K562 (cell line): ENCODE measurements at regions not wholly inside any gene's neighbourhood (a gene's known extent, or its start where the extent isn't known, plus 50 kb on each side); places are given as distances from the start of the nearest gene placed in this dataset.

Experiments
- BDP1 ChIP-seq: IDR thresholded peaks from 3 replicates; pipeline ENCODE4 v1.6.1; 2011; ENCODE audit not compliant: insufficient read length, insufficient read depth
- BRCA1 ChIP-seq, 2 experiments: fragments of 450-650 bp in 1 of 2; sonication (generic) in 1 of 2; formaldehyde crosslinking in 1 of 2; IDR thresholded peaks; 2 replicates each; pipeline versions ENCODE4 v1.5.0 to v1.6.1; 2017 to 2020; ENCODE audit warnings: mild to moderate bottlenecking in 1 of 2, missing genetic modification reagents in 1 of 2
- CC2D1A ChIP-seq: fragments of 450-650 bp; IDR thresholded peaks from 2 replicates; pipeline ENCODE4 v1.6.1; 2017; ENCODE audit warnings: mild to moderate bottlenecking
- ETV5 ChIP-seq: sonication (generic); formaldehyde crosslinking; IDR thresholded peaks from 2 replicates; pipeline ENCODE4 v1.4.0; 2020; ENCODE audit warnings: low read depth, mild to moderate bottlenecking, missing genetic modification reagents
- FIP1L1 ChIP-seq: fragments of 200-400 bp; formaldehyde crosslinking; IDR thresholded peaks from 2 replicates; pipeline ENCODE4 v1.6.1; 2018; ENCODE audit warnings: mild to moderate bottlenecking, low read depth, low read length; ENCODE audit not compliant: poor library complexity, severe bottlenecking
- KDM4B ChIP-seq, 2 experiments: fragments of 450-650 bp in 1 of 2; sonication (generic) in 1 of 2; IDR thresholded peaks; 2 replicates each; pipeline ENCODE4 v1.6.1; 2016 to 2017; ENCODE audit warnings: borderline replicate concordance in 2 of 2, antibody characterized with exemption in 1 of 2, low read depth in 1 of 2, mild to moderate bottlenecking in 1 of 2
- MIER1 ChIP-seq: fragments of 450-650 bp; IDR thresholded peaks from 2 replicates; pipeline ENCODE4 v1.6.1; 2016; ENCODE audit warnings: antibody characterized with exemption, mild to moderate bottlenecking, low read depth
- MYC ChIP-seq, 2 experiments: fragments of 250-450 bp in 1 of 2; sonication (Bioruptor Pico) in 1 of 2; IDR thresholded peaks; 2 replicates each; pipeline versions ENCODE4 v1.5.1 to v1.6.1; 2012 to 2021; ENCODE audit warnings: low read depth in 2 of 2, borderline replicate concordance in 1 of 2, improper control_type of control experiment in 1 of 2, low read length in 1 of 2, mild to moderate bottlenecking in 1 of 2, moderate library complexity in 1 of 2
- NFATC3 ChIP-seq: fragments of 450-650 bp; IDR thresholded peaks from 2 replicates; pipeline ENCODE4 v1.6.1; 2017; ENCODE audit warnings: mild to moderate bottlenecking
- RAD51 ChIP-seq: fragments of 450-650 bp; IDR thresholded peaks from 2 replicates; pipeline ENCODE4 v1.7.1; 2016; ENCODE audit warnings: low read depth, mild to moderate bottlenecking, borderline replicate concordance
- RB1 ChIP-seq: fragments of 450-650 bp; IDR thresholded peaks from 2 replicates; pipeline ENCODE4 v1.6.1; 2017; ENCODE audit warnings: low read depth, mild to moderate bottlenecking
- RFX1 ChIP-seq: fragments of 450-650 bp; IDR thresholded peaks from 2 replicates; pipeline ENCODE4 v1.6.1; 2016; ENCODE audit warnings: mild to moderate bottlenecking, moderate library complexity
- U2AF1 ChIP-seq: fragments of 200-400 bp; formaldehyde crosslinking; optimal IDR thresholded peaks from 2 replicates; pipeline ENCODE3; 2017; ENCODE audit warnings: mild to moderate bottlenecking, low read depth, low read length, moderate library complexity
- ZNF134 ChIP-seq: fragments of 250-450 bp; sonication (Bioruptor Pico); conservative IDR thresholded peaks from 2 replicates; pipeline ENCODE4 v1.4.0; 2020
- ZNF3 ChIP-seq: fragments of 250-450 bp; sonication (Bioruptor Pico); IDR thresholded peaks from 2 replicates; pipeline ENCODE4 v1.5.0; 2021; ENCODE audit warnings: mild to moderate bottlenecking, moderate library complexity
- TF ChIP-seq, protein P1 (sequence below): fragments of 250-450 bp; sonication (Bioruptor Pico); IDR thresholded peaks from 2 replicates; pipeline ENCODE4 v1.5.0; 2021; ENCODE audit warnings: mild to moderate bottlenecking, borderline replicate concordance
- TF ChIP-seq, protein P2 (sequence below): fragments of 250-450 bp; sonication (Bioruptor Pico); IDR thresholded peaks from 2 replicates; pipeline ENCODE4 v1.9.0; 2021; ENCODE audit warnings: mild to moderate bottlenecking
- TF ChIP-seq, protein P3 (sequence below): fragments of 450-650 bp; IDR thresholded peaks from 2 replicates; pipeline ENCODE4 v1.6.1; 2016
- TF ChIP-seq, protein P4 (sequence below): fragments of 250-450 bp; sonication (Bioruptor Pico); IDR thresholded peaks from 2 replicates; pipeline ENCODE4 v1.5.1; 2021; ENCODE audit warnings: mild to moderate bottlenecking
- TF ChIP-seq, protein P5 (sequence below): sonication (generic); formaldehyde crosslinking; IDR thresholded peaks from 2 replicates; pipeline ENCODE4 v1.8.0; 2022; ENCODE audit warnings: mild to moderate bottlenecking, missing genetic modification reagents

DNA sequence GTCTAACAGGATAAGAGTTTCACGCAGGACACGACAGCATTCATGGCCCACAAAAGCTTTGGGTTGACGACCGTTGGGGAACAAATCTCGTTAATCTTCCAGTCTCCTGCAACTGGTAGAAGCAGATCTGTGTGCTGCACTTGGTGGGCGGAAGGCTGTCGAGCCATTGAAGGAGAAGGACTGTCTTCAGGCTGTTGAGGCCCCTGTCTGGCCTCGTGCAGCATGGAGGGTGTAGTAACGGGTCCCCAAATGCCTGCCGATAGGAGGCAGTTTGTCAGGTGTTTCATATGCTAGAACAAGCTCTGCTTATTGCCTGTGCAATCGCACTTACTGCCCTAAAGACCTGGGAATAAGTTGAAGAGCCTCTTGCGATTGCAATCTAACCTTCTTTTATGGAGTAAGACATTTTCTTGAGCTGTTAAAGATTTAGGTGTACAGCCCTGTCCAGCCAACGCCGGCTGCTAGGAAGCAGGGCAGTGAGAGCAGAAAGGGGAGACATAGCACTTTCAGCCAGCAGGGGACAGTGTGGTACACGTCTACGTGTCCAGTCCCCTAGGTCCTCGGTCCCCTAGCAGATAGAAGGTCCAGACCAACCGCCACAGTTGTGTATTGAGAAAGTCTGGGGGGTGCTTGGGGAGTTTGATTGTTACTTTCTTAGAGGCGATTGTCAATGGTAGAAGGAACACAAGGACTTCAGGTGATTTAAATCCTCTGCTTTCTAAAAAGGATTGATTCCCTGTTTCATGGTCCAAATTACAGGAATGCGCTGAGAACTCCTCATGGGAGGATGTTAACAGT lies 102.3 kb upstream of the TMPRSS2 start (continued):
- TF ChIP-seq, protein P1, sequence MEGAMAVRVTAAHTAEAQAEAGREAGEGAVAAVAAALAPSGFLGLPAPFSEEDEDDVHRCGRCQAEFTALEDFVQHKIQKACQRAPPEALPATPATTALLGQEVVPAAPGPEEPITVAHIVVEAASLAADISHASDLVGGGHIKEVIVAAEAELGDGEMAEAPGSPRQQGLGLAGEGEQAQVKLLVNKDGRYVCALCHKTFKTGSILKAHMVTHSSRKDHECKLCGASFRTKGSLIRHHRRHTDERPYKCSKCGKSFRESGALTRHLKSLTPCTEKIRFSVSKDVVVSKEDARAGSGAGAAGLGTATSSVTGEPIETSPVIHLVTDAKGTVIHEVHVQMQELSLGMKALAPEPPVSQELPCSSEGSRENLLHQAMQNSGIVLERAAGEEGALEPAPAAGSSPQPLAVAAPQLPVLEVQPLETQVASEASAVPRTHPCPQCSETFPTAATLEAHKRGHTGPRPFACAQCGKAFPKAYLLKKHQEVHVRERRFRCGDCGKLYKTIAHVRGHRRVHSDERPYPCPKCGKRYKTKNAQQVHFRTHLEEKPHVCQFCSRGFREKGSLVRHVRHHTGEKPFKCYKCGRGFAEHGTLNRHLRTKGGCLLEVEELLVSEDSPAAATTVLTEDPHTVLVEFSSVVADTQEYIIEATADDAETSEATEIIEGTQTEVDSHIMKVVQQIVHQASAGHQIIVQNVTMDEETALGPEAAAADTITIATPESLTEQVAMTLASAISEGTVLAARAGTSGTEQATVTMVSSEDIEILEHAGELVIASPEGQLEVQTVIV (CRISPR knock-in tag): no peak
- no peak for TF ChIP-seq ZNF134 (CRISPR knock-in tag)
- TF ChIP-seq FIP1L1: no peak
- no peak for TF ChIP-seq KDM4B (IDR thresholded peaks at IDR 0.05; ENCODE audit: borderline replicate concordance in 2 of 2, low read depth in 1 of 2)
- no peak for TF ChIP-seq NFATC3
- TF ChIP-seq U2AF1: no peak
- TF ChIP-seq, protein P2, sequence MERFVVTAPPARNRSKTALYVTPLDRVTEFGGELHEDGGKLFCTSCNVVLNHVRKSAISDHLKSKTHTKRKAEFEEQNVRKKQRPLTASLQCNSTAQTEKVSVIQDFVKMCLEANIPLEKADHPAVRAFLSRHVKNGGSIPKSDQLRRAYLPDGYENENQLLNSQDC (CRISPR knock-in tag): no peak
- TF ChIP-seq, protein P3, sequence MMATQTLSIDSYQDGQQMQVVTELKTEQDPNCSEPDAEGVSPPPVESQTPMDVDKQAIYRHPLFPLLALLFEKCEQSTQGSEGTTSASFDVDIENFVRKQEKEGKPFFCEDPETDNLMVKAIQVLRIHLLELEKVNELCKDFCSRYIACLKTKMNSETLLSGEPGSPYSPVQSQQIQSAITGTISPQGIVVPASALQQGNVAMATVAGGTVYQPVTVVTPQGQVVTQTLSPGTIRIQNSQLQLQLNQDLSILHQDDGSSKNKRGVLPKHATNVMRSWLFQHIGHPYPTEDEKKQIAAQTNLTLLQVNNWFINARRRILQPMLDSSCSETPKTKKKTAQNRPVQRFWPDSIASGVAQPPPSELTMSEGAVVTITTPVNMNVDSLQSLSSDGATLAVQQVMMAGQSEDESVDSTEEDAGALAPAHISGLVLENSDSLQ: no peak
- 0 out of 2 replicates have a peak, but pooled peaks have one; percentile 13 for TF ChIP-seq RB1
- TF ChIP-seq MIER1: no peak
- no peak for TF ChIP-seq MYC (IDR thresholded peaks at IDR 0.05; ENCODE audit: low read depth, low read length)
- no peak for TF ChIP-seq MYC (CRISPR knock-in tag; IDR thresholded peaks at IDR 0.05; ENCODE audit: borderline replicate concordance, low read depth)
- no peak for TF ChIP-seq RAD51
- no peak for TF ChIP-seq ZNF3 (CRISPR knock-in tag)
- no peak for TF ChIP-seq RFX1
- TF ChIP-seq BDP1: no peak
- TF ChIP-seq, protein P4, sequence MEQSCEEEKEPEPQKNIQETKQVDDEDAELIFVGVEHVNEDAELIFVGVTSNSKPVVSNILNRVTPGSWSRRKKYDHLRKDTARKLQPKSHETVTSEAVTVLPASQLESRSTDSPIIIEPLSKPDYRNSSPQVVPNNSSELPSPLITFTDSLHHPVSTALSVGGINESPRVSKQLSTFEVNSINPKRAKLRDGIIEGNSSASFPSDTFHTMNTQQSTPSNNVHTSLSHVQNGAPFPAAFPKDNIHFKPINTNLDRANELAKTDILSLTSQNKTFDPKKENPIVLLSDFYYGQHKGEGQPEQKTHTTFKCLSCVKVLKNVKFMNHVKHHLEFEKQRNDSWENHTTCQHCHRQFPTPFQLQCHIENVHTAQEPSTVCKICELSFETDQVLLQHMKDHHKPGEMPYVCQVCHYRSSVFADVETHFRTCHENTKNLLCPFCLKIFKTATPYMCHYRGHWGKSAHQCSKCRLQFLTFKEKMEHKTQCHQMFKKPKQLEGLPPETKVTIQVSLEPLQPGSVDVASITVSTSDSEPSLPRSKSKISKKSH (CRISPR knock-in tag): no peak
- no peak for TF ChIP-seq ETV5 (CRISPR knock-in tag)
- TF ChIP-seq, protein P5, sequence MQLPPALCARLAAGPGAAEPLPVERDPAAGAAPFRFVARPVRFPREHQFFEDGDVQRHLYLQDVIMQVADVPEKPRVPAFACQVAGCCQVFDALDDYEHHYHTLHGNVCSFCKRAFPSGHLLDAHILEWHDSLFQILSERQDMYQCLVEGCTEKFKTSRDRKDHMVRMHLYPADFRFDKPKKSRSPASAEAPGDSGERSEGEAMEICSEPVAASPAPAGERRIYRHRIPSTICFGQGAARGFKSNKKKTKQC (CRISPR knock-in tag): no peak
- TF ChIP-seq BRCA1 (IDR thresholded peaks at IDR 0.05): no peak
- no peak for TF ChIP-seq BRCA1 (CRISPR knock-in tag; IDR thresholded peaks at IDR 0.05)
- TF ChIP-seq CC2D1A: no peak
